HCT116 (cell line): ENCODE measurements at regions not wholly inside any gene's neighbourhood (a gene's known extent, or its start where the extent isn't known, plus 50 kb on each side); places are given as distances from the start of the nearest gene placed in this dataset.

ENCODE experiments used
- ATAC-seq: fragments of 200-7000 bp; cut with Tn5 transposase; 2 replicates; pipeline ENCODE4 v1.9.1; 2020; ENCODE audit warnings: mild to moderate bottlenecking, moderate library complexity
- BruUV-seq: library from RNA; stranded (reverse); fragments of 400-500 nt; replicated peaks from 2 replicates; lab custom pipeline; 2021; lab: Mats Ljungman, UMichigan
- CTCF ChIA-PET: fragments of 300-600 bp; sonication (Branson Sonifier 250); formaldehyde crosslinking; loops from one replicate; lab custom pipeline; 2021; ENCODE audit warnings: antibody characterized with exemption; lab: Charles Lee
- POLR2A ChIA-PET: fragments of 300-600, 350-600 bp; sonication (Branson Sonifier 250); formaldehyde crosslinking; loops from one replicate; lab custom pipeline; 2021; ENCODE audit warnings: antibody characterized with exemption; lab: Charles Lee
- RAD21 ChIA-PET, 2 experiments: fragments of 300-600 bp; sonication (Branson Sonifier 250); formaldehyde crosslinking; loops; one replicate each; lab custom pipeline; 2023; ENCODE audit warnings: low total read pairs in 2 of 2; ENCODE audit not compliant: uncharacterized antibody in 2 of 2, unreplicated experiment in 2 of 2, low non-redundant PET in 1 of 2; lab: Charles Lee
- DNase-seq: peaks from one replicate; pipeline ENCODE4 v3.0.0-alpha.2; 2010; ENCODE audit warnings: low read depth, low spot score
- H2AFZ ChIP-seq: fragments of 200-600 bp; shearing (Covaris generic), sonication (generic); 2 replicates; pipeline ENCODE4 v1.6.1; 2017; ENCODE audit warnings: low read depth, mixed run types, mixed read lengths, antibody characterized with exemption, low read length; ENCODE audit not compliant: poor library complexity, severe bottlenecking
- H3K27ac ChIP-seq: 2 replicates; pipeline ENCODE4 v1.5.1; 2012; ENCODE audit warnings: low read depth, low read length
- H3K27me3 ChIP-seq: fragments of 200-600 bp; sonication (generic); 2 replicates; pipeline ENCODE4 v1.6.1; 2016; ENCODE audit warnings: mixed run types, low read length, mixed read lengths; ENCODE audit not compliant: insufficient read depth
- H3K36me3 ChIP-seq, 2 experiments: fragments of 200-500 bp in 1 of 2; fragments of 200-600 bp in 1 of 2; sonication (Bioruptor generic) in 1 of 2; sonication (generic) in 1 of 2; 2 replicates each; pipeline versions ENCODE4 v1.5.1 to v1.6.1; 2014 to 2016; ENCODE audit warnings: low read length in 2 of 2, inconsistent platforms in 1 of 2, mixed read lengths in 1 of 2, mixed run types in 1 of 2; ENCODE audit not compliant: insufficient read depth in 2 of 2, control insufficient read depth in 1 of 2
- H3K4me1 ChIP-seq, 2 experiments: fragments of 200-600 bp in 1 of 2; sonication (generic) in 1 of 2; 2 replicates each; pipeline versions ENCODE4 v1.5.1 to v1.6.1; 2012 to 2017; ENCODE audit warnings: low read length in 2 of 2, inconsistent platforms in 1 of 2, mild to moderate bottlenecking in 1 of 2, mixed read lengths in 1 of 2, mixed run types in 1 of 2, moderate library complexity in 1 of 2; ENCODE audit not compliant: insufficient read depth in 2 of 2, control insufficient read depth in 1 of 2
- H3K4me2 ChIP-seq: fragments of 200-600 bp; sonication (generic); 2 replicates; pipeline ENCODE4 v1.6.1; 2017; ENCODE audit warnings: mixed run types, low read length, mixed read lengths
- H3K4me3 ChIP-seq, 2 experiments: fragments of 200-600 bp in 1 of 2; sonication (generic) in 1 of 2; replicated peaks in 1 of 2; 2 replicates each; pipeline ENCODE4 v1.5.1; 2011 to 2016; ENCODE audit warnings: low read length in 2 of 2, control low read depth in 1 of 2, low read depth in 1 of 2, mild to moderate bottlenecking in 1 of 2, mixed read lengths in 1 of 2, mixed run types in 1 of 2
- H3K79me2 ChIP-seq: fragments of 200-600 bp; sonication (generic); 2 replicates; pipeline ENCODE4 v1.6.1; 2017; ENCODE audit warnings: mild to moderate bottlenecking, mixed run types, low read length, moderate library complexity, mixed read lengths; ENCODE audit not compliant: insufficient read depth
- H3K9ac ChIP-seq: fragments of 200-600 bp; sonication (generic); 2 replicates; pipeline ENCODE4 v1.6.1; 2016; ENCODE audit warnings: low read length, mixed read lengths
- H3K9me2 ChIP-seq: fragments of 200-600 bp; sonication (generic), shearing (Covaris generic); 2 replicates; pipeline ENCODE4 v1.6.1; 2017; ENCODE audit warnings: mixed run types, mild to moderate bottlenecking, moderate library complexity; ENCODE audit not compliant: insufficient read depth
- H3K9me3 ChIP-seq, 2 experiments: fragments of 200-500 bp in 1 of 2; fragments of 200-600 bp in 1 of 2; sonication (Bioruptor generic) in 1 of 2; sonication (generic) in 1 of 2; 2 replicates each; pipeline ENCODE4 v1.6.1; 2014 to 2017; ENCODE audit warnings: low read length in 2 of 2, mixed read lengths in 2 of 2, inconsistent platforms in 1 of 2, low read depth in 1 of 2, mild to moderate bottlenecking in 1 of 2, mixed run types in 1 of 2, moderate library complexity in 1 of 2; ENCODE audit not compliant: control insufficient read depth in 1 of 2, insufficient read depth in 1 of 2
- H4K20me1 ChIP-seq: fragments of 200-600 bp; sonication (generic), shearing (Covaris generic); 2 replicates; pipeline ENCODE4 v1.6.1; 2017; ENCODE audit warnings: mixed run types, mild to moderate bottlenecking, moderate library complexity; ENCODE audit not compliant: insufficient read depth
- ATF3 ChIP-seq: IDR thresholded peaks from 2 replicates; pipeline ENCODE4 v1.6.1; 2012
- CBX3 ChIP-seq: IDR thresholded peaks from 2 replicates; pipeline ENCODE4 v1.6.1; 2012; ENCODE audit warnings: low read depth
- CEBPB ChIP-seq: IDR thresholded peaks from 2 replicates; pipeline ENCODE4 v1.6.1; 2012; ENCODE audit warnings: low read depth
- EGR1 ChIP-seq: IDR thresholded peaks from 2 replicates; pipeline ENCODE4 v1.6.1; 2012; ENCODE audit warnings: low read depth
- FOSL1 ChIP-seq: IDR thresholded peaks from 2 replicates; pipeline ENCODE4 v1.6.1; 2012; ENCODE audit warnings: low read depth
- POLR2A ChIP-seq: IDR thresholded peaks from 2 replicates; pipeline ENCODE4 v1.7.0; 2011; ENCODE audit warnings: borderline replicate concordance; ENCODE audit not compliant: insufficient read depth, insufficient read length; ENCODE audit errors: extremely low read depth
- POLR2AphosphoS5 ChIP-seq: IDR thresholded peaks from 2 replicates; pipeline ENCODE4 v1.6.1; 2011; ENCODE audit warnings: mild to moderate bottlenecking, low read depth, low read length, moderate library complexity
- RAD21 ChIP-seq: IDR thresholded peaks from 2 replicates; pipeline ENCODE4 v1.6.1; 2012; ENCODE audit warnings: low read depth, mild to moderate bottlenecking
- REST ChIP-seq: IDR thresholded peaks from 2 replicates; pipeline ENCODE4 v1.6.1; 2012; ENCODE audit warnings: low read depth
- SRF ChIP-seq: IDR thresholded peaks from 2 replicates; pipeline ENCODE4 v1.6.1; 2012; ENCODE audit warnings: low read depth
- TCF7L2 ChIP-seq: IDR thresholded peaks from 2 replicates; pipeline ENCODE4 v1.7.0; 2011; ENCODE audit warnings: borderline replicate concordance, inconsistent platforms; ENCODE audit not compliant: insufficient read depth, insufficient read length; ENCODE audit errors: extremely low read depth
- ZBTB33 ChIP-seq: IDR thresholded peaks from 2 replicates; pipeline ENCODE4 v1.6.1; 2011; ENCODE audit warnings: mild to moderate bottlenecking, low read length, moderate library complexity; ENCODE audit not compliant: insufficient replicate concordance; ENCODE audit errors: extremely low read depth
- ZNF274 ChIP-seq: fragments of 200-500 bp; sonication (Bioruptor generic); IDR thresholded peaks from 2 replicates; pipeline ENCODE4 v1.6.1; 2014; ENCODE audit warnings: mild to moderate bottlenecking, low read depth, low read length, inconsistent platforms
- intact Hi-C: fragments of 100-400 bp; cut with micrococcal nuclease; formaldehyde crosslinking; loops from 2 replicates; pipeline ENCODE4 v1.10.0; 2022

- Histone ChIP-seq H3K79me2 (no peaks in the 10 kb centered on the region), H3K4me3 (no peak overlapping the region), H3K9me2 (no peaks in the 10 kb centered on the region), H3K27me3 (no peaks in the 10 kb centered on the region), H4K20me1 (no peaks in the 10 kb centered on the region), H3K9ac (no peak overlapping the region), H3K27ac (no peak overlapping the region), H3K9me3 (no peaks in the 10 kb centered on the region), H3K4me1 (peaks cover 0 to 8% of the 10 kb centered on the region in 2 experiments; a peak in 3 of 4 replicates), H3K36me3 (no peaks in the 10 kb centered on the region), H2AFZ (no peak overlapping the region), H3K4me2 (no peak overlapping the region)
- intact Hi-C loops, result no loop called here
- no peak for DNase-seq
- no TSS peak for BruUV-seq
- ChIA-PET RAD21 (no interaction called here), CTCF (no interaction called here), POLR2A (no interaction called here)
- ATAC-seq, result no peak
- TF ChIP-seq RAD21 (no peak), CEBPB (no peak), ZNF274 (no peak), TCF7L2 (no peak), CBX3 (no peak), ATF3 (no peak), POLR2A (no peak), FOSL1 (no peak), ZBTB33 (no peak), SRF (no peak), REST (no peak), POLR2AphosphoS5 (no peak), EGR1 (no peak)
Observed at GRCh38 chr6:108768166-108768555, 80.1 kb upstream of the ARMC2 start.
